ENCODE measurements at regions not wholly inside any gene's neighbourhood (a gene's known extent, or its start where the extent isn't known, plus 50 kb on each side); places are given as distances from the start of the nearest gene placed in this dataset.

- no peak for TF ChIP-seq CTCF (IDR thresholded peaks at IDR 0.05; ENCODE audit: low read depth, low read length, poor library complexity, severe bottlenecking)
- TF ChIP-seq EZH2phosphoT487 (IDR thresholded peaks at IDR 0.05; ENCODE audit: borderline replicate concordance, low read length): no peak
Measured at GRCh38 chr10:129059977-129060376, 407.1 kb upstream of the MGMT start.

All from DOHH2 (cell line).